Fibroblast of lung (primary cell): ENCODE measurements at regions not wholly inside any gene's neighbourhood (a gene's known extent, or its start where the extent isn't known, plus 50 kb on each side); places are given as distances from the start of the nearest gene placed in this dataset.

Experiments used
- DNase-seq, 2 donors: peaks; one replicate each; pipeline versions ENCODE4 v3.0.0 to v3.0.0-alpha.2; 2010; ENCODE audit warnings: low read depth in 2 of 2
- H2AFZ ChIP-seq: 2 replicates; pipeline ENCODE4 v1.5.1; 2012; ENCODE audit warnings: low read length, control low read depth, inconsistent platforms
- H3K27ac ChIP-seq: 2 replicates; pipeline ENCODE4 v1.5.1; 2011; ENCODE audit warnings: low read length, control low read depth; ENCODE audit not compliant: insufficient read depth
- H3K27me3 ChIP-seq: 2 replicates; pipeline ENCODE4 v1.5.1; 2011; ENCODE audit warnings: mild to moderate bottlenecking, low read length; ENCODE audit not compliant: control insufficient read depth, insufficient read depth
- H3K36me3 ChIP-seq: 2 replicates; pipeline ENCODE4 v1.5.1; 2011; ENCODE audit warnings: low read length; ENCODE audit not compliant: control insufficient read depth, insufficient read depth
- H3K4me1 ChIP-seq: 2 replicates; pipeline ENCODE4 v1.5.1; 2011; ENCODE audit warnings: low read length; ENCODE audit not compliant: control insufficient read depth, insufficient read depth; ENCODE audit errors: extremely low read depth
- H3K4me2 ChIP-seq: 2 replicates; pipeline ENCODE4 v1.5.1; 2011; ENCODE audit warnings: low read length, control low read depth; ENCODE audit not compliant: insufficient read depth; ENCODE audit errors: extremely low read depth
- H3K4me3 ChIP-seq, 4 experiments: fragments of 200-600 bp in 1 of 4; sonication (generic) in 1 of 4; replicated peaks in 1 of 4; 2 replicates each; pipeline ENCODE4 v1.5.1; 2011 to 2016; ENCODE audit warnings: low read length in 4 of 4, low read depth in 3 of 4, mild to moderate bottlenecking in 3 of 4, control low read depth in 2 of 4, inconsistent platforms in 1 of 4, mixed read lengths in 1 of 4; ENCODE audit not compliant: insufficient read depth in 1 of 4; ENCODE audit errors: control extremely low read depth in 1 of 4
- H3K79me2 ChIP-seq: 2 replicates; pipeline ENCODE4 v1.5.1; 2012; ENCODE audit warnings: mild to moderate bottlenecking, low read length, inconsistent platforms; ENCODE audit not compliant: control insufficient read depth, insufficient read depth
- H3K9ac ChIP-seq: 2 replicates; pipeline ENCODE4 v1.5.1; 2011; ENCODE audit warnings: mild to moderate bottlenecking, low read length, control low read depth; ENCODE audit not compliant: insufficient read depth
- H3K9me3 ChIP-seq: 2 replicates; pipeline ENCODE4 v1.5.1; 2012; ENCODE audit warnings: low read depth, low read length; ENCODE audit not compliant: control insufficient read depth, insufficient read depth
- H4K20me1 ChIP-seq: 2 replicates; pipeline ENCODE4 v1.5.1; 2011; ENCODE audit warnings: low read length; ENCODE audit not compliant: control insufficient read depth, insufficient read depth; ENCODE audit errors: extremely low read depth
- EZH2 ChIP-seq: IDR thresholded peaks from 2 replicates; pipeline ENCODE4 v1.5.1; 2012; ENCODE audit warnings: low read length, control low read depth, mild to moderate bottlenecking; ENCODE audit errors: missing control alignments
- TF ChIP-seq, protein P1 (sequence below), 2 donors: IDR thresholded peaks in 1 of 2; conservative IDR thresholded peaks in 1 of 2; 1 replicate in 1 of 2; 2 replicates in 1 of 2; pipeline ENCODE4 v1.5.1; 2011 to 2012; ENCODE audit warnings: low read length in 2 of 2, control low read depth in 1 of 2, inconsistent platforms in 1 of 2, low read depth in 1 of 2, mild to moderate bottlenecking in 1 of 2

DNA sequence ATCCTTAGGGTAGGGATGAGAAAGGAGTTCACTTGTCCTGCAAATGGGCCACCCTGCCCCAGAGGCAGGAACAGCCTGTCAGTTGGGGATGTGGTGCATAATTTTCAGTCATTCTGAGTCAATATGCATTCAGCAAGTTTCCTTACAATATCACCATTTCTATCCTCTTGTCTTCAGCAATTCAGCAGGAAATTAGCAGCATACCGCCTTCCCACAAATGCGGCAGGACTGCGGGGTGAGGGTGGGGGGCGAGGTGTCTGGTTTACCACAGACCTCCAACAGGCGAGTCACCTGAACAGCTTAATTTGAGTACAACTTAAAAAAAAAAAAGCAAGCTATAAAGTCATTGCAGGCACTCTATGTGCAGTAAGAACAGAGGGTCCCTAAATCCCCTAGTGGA is 126.8 kb downstream of the MAP3K7 start:
- H3K27ac ChIP-seq, result no peak overlapping the region
- no peaks in the 10 kb centered on the region for H3K79me2 ChIP-seq
- H3K9me3 ChIP-seq, result no peaks in the 10 kb centered on the region
- H3K4me1 ChIP-seq, result no peaks in the 10 kb centered on the region
- no peaks in the 10 kb centered on the region for H4K20me1 ChIP-seq
- H3K27me3 ChIP-seq, result peaks cover 3% of the 10 kb centered on the region
- TF ChIP-seq EZH2, result no peak
- TF ChIP-seq, protein P1, sequence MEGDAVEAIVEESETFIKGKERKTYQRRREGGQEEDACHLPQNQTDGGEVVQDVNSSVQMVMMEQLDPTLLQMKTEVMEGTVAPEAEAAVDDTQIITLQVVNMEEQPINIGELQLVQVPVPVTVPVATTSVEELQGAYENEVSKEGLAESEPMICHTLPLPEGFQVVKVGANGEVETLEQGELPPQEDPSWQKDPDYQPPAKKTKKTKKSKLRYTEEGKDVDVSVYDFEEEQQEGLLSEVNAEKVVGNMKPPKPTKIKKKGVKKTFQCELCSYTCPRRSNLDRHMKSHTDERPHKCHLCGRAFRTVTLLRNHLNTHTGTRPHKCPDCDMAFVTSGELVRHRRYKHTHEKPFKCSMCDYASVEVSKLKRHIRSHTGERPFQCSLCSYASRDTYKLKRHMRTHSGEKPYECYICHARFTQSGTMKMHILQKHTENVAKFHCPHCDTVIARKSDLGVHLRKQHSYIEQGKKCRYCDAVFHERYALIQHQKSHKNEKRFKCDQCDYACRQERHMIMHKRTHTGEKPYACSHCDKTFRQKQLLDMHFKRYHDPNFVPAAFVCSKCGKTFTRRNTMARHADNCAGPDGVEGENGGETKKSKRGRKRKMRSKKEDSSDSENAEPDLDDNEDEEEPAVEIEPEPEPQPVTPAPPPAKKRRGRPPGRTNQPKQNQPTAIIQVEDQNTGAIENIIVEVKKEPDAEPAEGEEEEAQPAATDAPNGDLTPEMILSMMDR (conservative IDR thresholded peaks at IDR 0.05 in 1 of 2, IDR thresholded peaks at IDR 0.05 in 1 of 2; ENCODE audit: low read depth in 1 of 2, low read length in 2 of 2), result no peak
- DNase-seq, result peak in 1 of 2 donors; percentile 63
- H3K36me3 ChIP-seq, result no peaks in the 10 kb centered on the region
- H3K4me2 ChIP-seq, result no peak overlapping the region
- no peak overlapping the region for H3K4me3 ChIP-seq
- no peak overlapping the region for H2AFZ ChIP-seq
- H3K9ac ChIP-seq, result no peak overlapping the region

DNA sequence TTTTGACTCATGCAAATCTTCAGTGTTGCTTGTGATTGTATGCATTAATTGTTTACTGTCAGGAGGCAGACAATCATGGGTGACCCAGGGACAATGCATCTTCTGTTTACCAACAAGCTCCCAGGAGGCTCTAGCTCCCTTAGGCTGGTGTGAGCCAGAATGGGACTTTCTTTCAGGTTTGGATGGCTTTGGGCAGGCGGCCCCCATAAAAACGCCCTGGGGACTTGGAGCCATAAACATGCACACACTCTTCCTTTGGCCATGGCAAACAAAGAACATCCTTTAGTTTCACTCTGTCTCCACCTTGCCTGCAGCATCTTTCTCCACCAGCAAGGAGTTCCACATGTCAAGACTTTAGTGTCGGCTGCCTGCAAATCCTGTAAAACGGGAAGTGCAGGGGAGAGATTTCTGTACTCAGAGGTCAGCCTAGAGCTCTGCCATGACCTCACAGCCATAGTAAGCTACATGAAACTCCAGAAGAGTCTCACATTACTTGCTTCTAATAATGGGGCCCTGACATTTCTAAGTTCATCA is 127.6 kb downstream of the MAP3K7 start:
- DNase-seq, result no peak
- no peaks in the 10 kb centered on the region for H3K79me2 ChIP-seq
- H3K4me1 ChIP-seq, result no peaks in the 10 kb centered on the region
- no peak overlapping the region for H2AFZ ChIP-seq
- peaks cover 3% of the 10 kb centered on the region for H3K27me3 ChIP-seq
- H3K4me3 ChIP-seq, result no peak overlapping the region
- H3K9me3 ChIP-seq, result no peaks in the 10 kb centered on the region
- no peak overlapping the region for H3K9ac ChIP-seq
- H3K27ac ChIP-seq, result no peak overlapping the region
- no peaks in the 10 kb centered on the region for H3K36me3 ChIP-seq
- H3K4me2 ChIP-seq, result no peak overlapping the region
- no peaks in the 10 kb centered on the region for H4K20me1 ChIP-seq
- TF ChIP-seq, protein P1 (conservative IDR thresholded peaks at IDR 0.05 in 1 of 2, IDR thresholded peaks at IDR 0.05 in 1 of 2; ENCODE audit: low read depth in 1 of 2, low read length in 2 of 2), result no peak
- TF ChIP-seq EZH2, result no peak

DNA sequence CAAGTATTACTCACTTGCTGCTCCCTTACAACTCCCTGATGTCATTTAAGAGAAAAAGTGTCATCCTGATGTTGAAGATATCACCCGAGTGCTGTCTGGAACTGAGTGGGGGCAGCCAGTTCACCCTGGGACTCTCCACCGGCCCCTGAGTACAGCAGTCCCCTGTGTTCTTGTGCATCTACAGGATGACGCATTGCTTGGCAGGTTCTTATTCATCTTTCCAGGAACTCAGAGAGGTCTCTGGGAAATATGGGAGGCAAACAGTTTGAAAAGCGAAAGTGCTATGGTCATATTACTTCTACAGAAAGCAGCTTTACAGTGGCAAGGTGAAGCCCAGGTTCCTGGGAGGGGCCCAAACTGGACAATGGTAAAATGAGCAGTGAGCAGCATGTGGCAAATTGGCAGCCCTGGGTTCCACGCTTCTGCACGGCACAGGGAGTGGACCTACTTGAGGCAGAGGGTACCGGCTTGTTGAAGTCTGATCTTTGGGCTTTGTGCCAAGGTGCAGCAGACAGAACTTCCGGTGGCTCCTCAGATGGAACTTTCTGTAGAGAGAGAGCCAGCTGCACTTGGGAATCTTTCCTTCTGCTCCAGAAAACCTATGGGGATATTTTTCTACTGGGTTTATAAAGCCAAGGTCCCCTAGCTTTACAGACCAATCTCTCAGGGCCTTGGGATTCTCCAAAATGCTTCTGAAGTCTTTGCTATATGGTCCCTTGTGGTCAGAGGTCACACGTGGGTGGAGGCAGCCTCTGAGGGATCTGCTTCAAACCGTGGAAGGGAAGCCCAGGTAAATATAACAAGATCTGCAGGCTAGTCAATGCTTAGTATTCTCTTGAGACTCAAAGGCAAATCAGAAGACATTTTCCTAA is 128.3 kb downstream of the MAP3K7 start:
- no peaks in the 10 kb centered on the region for H3K36me3 ChIP-seq
- no peak overlapping the region for H3K27ac ChIP-seq
- no peaks in the 10 kb centered on the region for H4K20me1 ChIP-seq
- H3K9me3 ChIP-seq, result no peaks in the 10 kb centered on the region
- no peaks in the 10 kb centered on the region for H3K4me1 ChIP-seq
- H3K79me2 ChIP-seq, result no peaks in the 10 kb centered on the region
- H3K4me3 ChIP-seq, result no peak overlapping the region
- H3K4me2 ChIP-seq, result no peak overlapping the region
- TF ChIP-seq, protein P1 (conservative IDR thresholded peaks at IDR 0.05 in 1 of 2, IDR thresholded peaks at IDR 0.05 in 1 of 2; ENCODE audit: low read depth in 1 of 2, low read length in 2 of 2), result no peak
- no peak for TF ChIP-seq EZH2
- H3K9ac ChIP-seq, result no peak overlapping the region
- DNase-seq, result peak in 1 of 2 donors; percentile 53
- H3K27me3 ChIP-seq, result peaks cover 3% of the 10 kb centered on the region
- H2AFZ ChIP-seq, result no peak overlapping the region
